H1 (cell line): ENCODE measurements at regions not wholly inside any gene's neighbourhood (a gene's known extent, or its start where the extent isn't known, plus 50 kb on each side); places are given as distances from the start of the nearest gene placed in this dataset.

Experiments used
- ATF3 ChIP-seq: IDR thresholded peaks from 2 replicates; pipeline ENCODE4 v1.6.1; 2011; ENCODE audit warnings: low read depth, mild to moderate bottlenecking, low read length; ENCODE audit not compliant: insufficient read depth
- BRCA1 ChIP-seq: IDR thresholded peaks from 2 replicates; pipeline ENCODE4 v1.6.1; 2012; ENCODE audit warnings: low read depth, low read length, improper control_type of control experiment
- CHD2 ChIP-seq: IDR thresholded peaks from 2 replicates; pipeline ENCODE4 v1.6.1; 2012; ENCODE audit warnings: low read length, improper control_type of control experiment
- CTBP2 ChIP-seq: IDR thresholded peaks from 2 replicates; pipeline ENCODE4 v1.7.0; 2011; ENCODE audit warnings: borderline replicate concordance, mild to moderate bottlenecking, moderate library complexity, mixed read lengths, low read length; ENCODE audit not compliant: insufficient read depth, insufficient read length
- HDAC2 ChIP-seq, 2 experiments: fragments of 300-600 bp in 1 of 2; sonication (generic) in 1 of 2; IDR thresholded peaks; 2 replicates each; pipeline ENCODE4 v1.6.1; 2011 to 2012; ENCODE audit warnings: low read depth in 2 of 2, low read length in 2 of 2, mild to moderate bottlenecking in 2 of 2, moderate library complexity in 2 of 2, borderline replicate concordance in 1 of 2, inconsistent platforms in 1 of 2
- RAD21 ChIP-seq, 2 experiments: IDR thresholded peaks in 1 of 2; conservative IDR thresholded peaks in 1 of 2; 2 replicates each; pipeline ENCODE4 v1.6.1; 2011; ENCODE audit warnings: low read depth in 2 of 2, low read length in 2 of 2, improper control_type of control experiment in 1 of 2, inconsistent platforms in 1 of 2, mild to moderate bottlenecking in 1 of 2, moderate library complexity in 1 of 2
- RFX5 ChIP-seq: IDR thresholded peaks from 2 replicates; pipeline ENCODE4 v1.6.1; 2011; ENCODE audit warnings: low read depth, low read length, improper control_type of control experiment, borderline replicate concordance
- SIN3A ChIP-seq, 2 experiments: IDR thresholded peaks in 1 of 2; conservative IDR thresholded peaks in 1 of 2; 2 replicates each; pipeline ENCODE4 v1.6.1; 2011 to 2012; ENCODE audit warnings: low read length in 2 of 2, improper control_type of control experiment in 1 of 2, low read depth in 1 of 2, mild to moderate bottlenecking in 1 of 2
- SIRT6 ChIP-seq: IDR thresholded peaks from one replicate; pipeline ENCODE4 v1.7.1; 2012; ENCODE audit warnings: low read length, inconsistent platforms

- TF ChIP-seq RAD21 (IDR thresholded peaks at IDR 0.05 in 1 of 2, conservative IDR thresholded peaks at IDR 0.05 in 1 of 2; ENCODE audit: low read depth in 2 of 2, low read length in 2 of 2): no peak
- no peak for TF ChIP-seq CTBP2
- TF ChIP-seq HDAC2 (IDR thresholded peaks at IDR 0.05; ENCODE audit: borderline replicate concordance in 1 of 2, low read depth in 2 of 2, low read length in 2 of 2): no peak
- TF ChIP-seq RFX5: no peak
- no peak for TF ChIP-seq SIN3A (conservative IDR thresholded peaks at IDR 0.05 in 1 of 2, IDR thresholded peaks at IDR 0.05 in 1 of 2; ENCODE audit: low read depth in 1 of 2, low read length in 2 of 2)
- TF ChIP-seq SIRT6: no peak
- TF ChIP-seq BRCA1: no peak
- no peak for TF ChIP-seq CHD2
- no peak for TF ChIP-seq ATF3
Measured at GRCh38 chr16:6722786-6723185, 609.9 kb upstream of the RBFOX1 start (continued).
